ENCODE measurements at regions not wholly inside any gene's neighbourhood (a gene's known extent, or its start where the extent isn't known, plus 50 kb on each side); places are given as distances from the start of the nearest gene placed in this dataset.
"Not testable (repeated sequence)": the region's sequence is repeated elsewhere in the genome, so short reads cannot be mapped to it uniquely, and the experiment has no call there.

- Mint-ChIP-seq H3K27me3 (peaks cover 2% of the 10 kb centered on the region), H3K27ac (no peak overlapping the region), H3K4me1 (no peaks in the 10 kb centered on the region), H3K36me3 (ENCODE audit: low read depth) (no peaks in the 10 kb centered on the region), H3K9me3 (no peaks in the 10 kb centered on the region), H3K4me3 (no peak overlapping the region)
- ATAC-seq (no peak), DNase-seq (no peak)
Observed at GRCh38 chr7:69244701-69245100, 353.6 kb upstream of the AUTS2 start.

GRCh38 chr7:69245646-69246045, 352.6 kb upstream of the AUTS2 start:
- Mint-ChIP-seq H3K27me3 (peaks cover 5% of the 10 kb centered on the region), H3K9me3 (no peaks in the 10 kb centered on the region), H3K27ac (no peak overlapping the region), H3K36me3 (ENCODE audit: low read depth) (no peaks in the 10 kb centered on the region), H3K4me1 (no peaks in the 10 kb centered on the region), H3K4me3 (no peak overlapping the region)
- no peak for DNase-seq
- ATAC-seq: no peak

GRCh38 chr7:69246758-69247157, 351.5 kb upstream of the AUTS2 start:
- H3K36me3 Mint-ChIP-seq (ENCODE audit: low read depth): no peaks in the 10 kb centered on the region
- ATAC-seq (no peak), DNase-seq (no peak)
- H3K27me3 Mint-ChIP-seq: peaks cover 5% of the 10 kb centered on the region
- peaks cover 2% of the 10 kb centered on the region for H3K9me3 Mint-ChIP-seq
- no peak overlapping the region for H3K27ac Mint-ChIP-seq
- H3K4me1 Mint-ChIP-seq: no peaks in the 10 kb centered on the region
- H3K4me3 Mint-ChIP-seq: no peak overlapping the region

DNA sequence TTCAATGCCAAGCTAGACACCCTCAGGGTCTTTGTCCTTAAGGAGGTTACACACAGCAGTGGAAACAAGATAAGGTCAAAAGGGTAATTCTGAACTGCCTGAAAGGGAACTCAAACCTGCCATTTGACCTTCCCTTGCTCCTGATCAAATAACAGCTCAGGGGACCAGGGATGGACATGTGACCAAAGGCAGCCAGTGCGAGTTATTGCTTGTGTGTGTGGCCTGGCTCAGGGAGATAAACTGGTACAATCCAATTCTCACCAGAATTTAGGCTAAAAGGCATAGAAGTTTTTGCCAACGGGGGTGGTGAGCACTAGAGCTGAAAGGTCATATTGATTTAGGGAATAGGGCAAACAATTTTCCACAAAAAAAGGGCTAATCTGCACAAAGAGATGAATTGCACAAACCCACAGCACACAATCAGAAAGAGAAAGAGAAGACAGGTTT, 349.9 kb upstream of the AUTS2 start:
- H3K9me3 Mint-ChIP-seq: peaks cover 11% of the 10 kb centered on the region
- not testable (repeated sequence) for H3K4me3 Mint-ChIP-seq; H3K4me1 Mint-ChIP-seq; H3K27me3 Mint-ChIP-seq; H3K27ac Mint-ChIP-seq; ATAC-seq; DNase-seq; H3K36me3 Mint-ChIP-seq (ENCODE audit: low read depth)

DNA sequence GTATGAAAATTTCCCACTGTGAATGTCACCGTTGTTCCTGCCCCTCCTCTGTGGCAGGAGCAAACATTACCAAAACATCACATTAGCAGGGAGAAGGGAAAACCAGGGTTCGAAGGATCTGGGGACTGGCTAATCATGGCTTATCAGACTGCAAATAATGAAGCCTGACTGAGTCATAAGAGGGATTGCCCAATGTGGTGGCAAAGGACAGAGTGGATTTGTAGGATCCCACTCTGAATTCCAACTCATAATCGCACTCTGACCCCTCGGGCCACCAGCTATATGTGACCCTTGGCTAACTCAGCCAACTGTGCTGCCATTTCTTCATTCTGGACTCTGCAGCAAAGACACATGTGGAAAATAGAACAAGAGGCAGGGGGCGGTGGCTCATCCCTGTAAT, 347.3 kb upstream of the AUTS2 start:
- peaks cover 2% of the 10 kb centered on the region for H3K27me3 Mint-ChIP-seq
- ATAC-seq (no peak), DNase-seq (no peak)
- H3K4me1 Mint-ChIP-seq: no peaks in the 10 kb centered on the region
- H3K27ac Mint-ChIP-seq: no peak overlapping the region
- peaks cover 11% of the 10 kb centered on the region for H3K9me3 Mint-ChIP-seq
- no peak overlapping the region for H3K4me3 Mint-ChIP-seq
- no peaks in the 10 kb centered on the region for H3K36me3 Mint-ChIP-seq (ENCODE audit: low read depth)

GRCh38 chr7:69254643-69255042, 343.6 kb upstream of the AUTS2 start:
- DNase-seq (no peak), ATAC-seq (no peak)
- Mint-ChIP-seq H3K27ac (no peak overlapping the region), H3K4me1 (no peaks in the 10 kb centered on the region), H3K27me3 (peaks cover 6% of the 10 kb centered on the region), H3K4me3 (no peak overlapping the region), H3K36me3 (ENCODE audit: low read depth) (no peaks in the 10 kb centered on the region), H3K9me3 (peaks cover 11% of the 10 kb centered on the region)

GRCh38 chr7:69256634-69257081, 341.6 kb upstream of the AUTS2 start:
- Mint-ChIP-seq H3K4me3 (no peak overlapping the region), H3K9me3 (peaks cover 10% of the 10 kb centered on the region)
- DNase-seq: no peak

GRCh38 chr7:69257592-69257991, 340.7 kb upstream of the AUTS2 start:
- Mint-ChIP-seq H3K27me3 (peaks cover 3% of the 10 kb centered on the region), H3K4me1 (no peaks in the 10 kb centered on the region), H3K9me3 (peaks cover 4% of the 10 kb centered on the region), H3K27ac (no peak overlapping the region), H3K36me3 (ENCODE audit: low read depth) (no peaks in the 10 kb centered on the region), H3K4me3 (no peak overlapping the region)
- DNase-seq: no peak
- no peak for ATAC-seq

More at GRCh38 chr7:69256634-69257081, 341.6 kb upstream of the AUTS2 start:
- Mint-ChIP-seq H3K27me3 (peaks cover 3% of the 10 kb centered on the region), H3K27ac (no peak overlapping the region), H3K36me3 (ENCODE audit: low read depth) (no peaks in the 10 kb centered on the region), H3K4me1 (no peaks in the 10 kb centered on the region)
- no peak for ATAC-seq

GRCh38 chr7:69259445-69259844, 338.8 kb upstream of the AUTS2 start:
- H3K27me3 Mint-ChIP-seq: peaks cover 3% of the 10 kb centered on the region
- H3K4me3 Mint-ChIP-seq: no peak overlapping the region
- DNase-seq: no peak
- H3K4me1 Mint-ChIP-seq: no peaks in the 10 kb centered on the region
- no peaks in the 10 kb centered on the region for H3K9me3 Mint-ChIP-seq
- H3K27ac Mint-ChIP-seq: no peak overlapping the region
- no peak for ATAC-seq
- no peaks in the 10 kb centered on the region for H3K36me3 Mint-ChIP-seq (ENCODE audit: low read depth)

GRCh38 chr7:69260023-69260422, 338.3 kb upstream of the AUTS2 start:
- H3K36me3 Mint-ChIP-seq (ENCODE audit: low read depth): no peaks in the 10 kb centered on the region
- H3K27ac Mint-ChIP-seq: no peak overlapping the region
- no peaks in the 10 kb centered on the region for H3K4me1 Mint-ChIP-seq
- peaks cover 3% of the 10 kb centered on the region for H3K27me3 Mint-ChIP-seq
- ATAC-seq: no peak
- H3K9me3 Mint-ChIP-seq: no peaks in the 10 kb centered on the region
- DNase-seq: no peak
- no peak overlapping the region for H3K4me3 Mint-ChIP-seq

GRCh38 chr7:69263550-69263949, 334.7 kb upstream of the AUTS2 start:
- Mint-ChIP-seq H3K4me3 (no peak overlapping the region), H3K27ac (no peak overlapping the region), H3K9me3 (no peaks in the 10 kb centered on the region), H3K36me3 (ENCODE audit: low read depth) (no peaks in the 10 kb centered on the region), H3K4me1 (no peaks in the 10 kb centered on the region), H3K27me3 (no peaks in the 10 kb centered on the region)
- ATAC-seq (no peak), DNase-seq (no peak)

- Mint-ChIP-seq H3K36me3 (ENCODE audit: low read depth) (no peaks in the 10 kb centered on the region), H3K27ac (no peak overlapping the region), H3K4me1 (no peaks in the 10 kb centered on the region), H3K4me3 (no peak overlapping the region), H3K27me3 (no peaks in the 10 kb centered on the region), H3K9me3 (peaks cover 7% of the 10 kb centered on the region)
- DNase-seq (no peak), ATAC-seq (no peak)
Observed at GRCh38 chr7:69269806-69270205, 328.5 kb upstream of the AUTS2 start.

DNA sequence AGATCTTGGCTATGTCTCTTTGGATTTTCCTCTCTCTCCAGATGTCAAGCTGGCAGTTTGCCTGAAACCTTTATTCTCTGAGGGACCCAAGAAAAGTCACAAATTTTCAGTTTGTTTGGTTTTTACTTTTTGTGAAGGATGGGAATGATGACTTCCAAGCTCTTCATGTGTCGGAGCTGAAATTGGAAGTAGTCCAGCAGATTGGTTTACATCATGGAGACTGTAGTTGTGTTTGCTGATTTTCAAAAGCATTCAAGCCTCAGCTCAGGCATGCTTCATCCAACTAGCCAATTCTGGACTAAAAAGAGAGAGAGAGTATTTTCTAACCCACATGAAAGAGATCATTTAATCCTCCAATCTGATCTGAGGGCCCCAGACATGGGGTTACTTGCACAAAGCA, 326.2 kb upstream of the AUTS2 start:
- DNase-seq (no peak), ATAC-seq (no peak)
- Mint-ChIP-seq H3K4me3 (no peak overlapping the region), H3K4me1 (no peaks in the 10 kb centered on the region), H3K27me3 (no peaks in the 10 kb centered on the region), H3K36me3 (ENCODE audit: low read depth) (no peaks in the 10 kb centered on the region), H3K27ac (no peak overlapping the region), H3K9me3 (peaks cover 7% of the 10 kb centered on the region)

GRCh38 chr7:69276011-69276729, 322.1 kb upstream of the AUTS2 start:
- H3K9me3 Mint-ChIP-seq: peaks cover 14% of the 10 kb centered on the region
- H3K4me1 Mint-ChIP-seq: no peaks in the 10 kb centered on the region
- H3K27me3 Mint-ChIP-seq: peaks cover 2% of the 10 kb centered on the region
- H3K27ac Mint-ChIP-seq: no peak overlapping the region
- H3K36me3 Mint-ChIP-seq (ENCODE audit: low read depth): no peaks in the 10 kb centered on the region
- DNase-seq (no peak), ATAC-seq (no peak)
- no peak overlapping the region for H3K4me3 Mint-ChIP-seq

GRCh38 chr7:69277366-69277765, 320.9 kb upstream of the AUTS2 start:
- no peak for DNase-seq
- Mint-ChIP-seq H3K27me3 (peaks cover 2% of the 10 kb centered on the region), H3K4me3 (no peak overlapping the region), H3K36me3 (ENCODE audit: low read depth) (no peaks in the 10 kb centered on the region), H3K27ac (no peak overlapping the region), H3K4me1 (no peaks in the 10 kb centered on the region), H3K9me3 (peaks cover 7% of the 10 kb centered on the region)
- no peak for ATAC-seq

DNA sequence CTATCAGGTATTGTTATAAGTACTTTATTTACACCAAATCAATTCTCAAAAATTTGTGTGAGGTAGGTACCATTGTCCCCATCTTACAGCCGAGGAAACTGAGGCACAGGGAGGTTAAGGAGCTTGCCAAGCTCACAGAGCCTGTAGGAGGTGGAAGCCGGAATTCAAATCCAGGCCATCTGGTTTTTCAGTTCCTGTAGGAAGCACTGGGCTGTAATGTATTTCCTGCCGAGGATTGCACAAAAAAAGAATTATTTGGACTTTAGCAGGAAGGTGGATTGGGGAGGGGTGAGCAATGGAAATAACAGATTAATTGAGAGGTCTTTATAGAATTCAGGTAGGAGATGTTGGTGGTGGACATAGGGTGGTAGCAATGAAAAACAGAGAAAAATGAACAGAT, 315.3 kb upstream of the AUTS2 start:
- Mint-ChIP-seq H3K4me1 (no peaks in the 10 kb centered on the region), H3K9me3 (peaks cover 23% of the 10 kb centered on the region)

More for the DNA sequence above, 315.3 kb upstream of the AUTS2 start:
- Mint-ChIP-seq H3K36me3 (ENCODE audit: low read depth) (no peaks in the 10 kb centered on the region), H3K27ac (no peak overlapping the region), H3K27me3 (peaks cover 2% of the 10 kb centered on the region), H3K4me3 (no peak overlapping the region)
- ATAC-seq: no peak
- DNase-seq: no peak
